Activated gamma-delta T cell (primary cell): ENCODE measurements at regions not wholly inside any gene's neighbourhood (a gene's known extent, or its start where the extent isn't known, plus 50 kb on each side); places are given as distances from the start of the nearest gene placed in this dataset.

Experiments
- DNase-seq: peaks from one replicate; lab custom pipeline; 2025; lab: John Stamatoyannopoulos, UW

- DNase-seq, result no peak
Observed at GRCh38 chr22:49586873-49587272, 240.8 kb downstream of the BRD1 start.

GRCh38 chr22:49586244-49586748 is 241.4 kb downstream of the BRD1 start:
- DNase-seq, result no peak

DNA sequence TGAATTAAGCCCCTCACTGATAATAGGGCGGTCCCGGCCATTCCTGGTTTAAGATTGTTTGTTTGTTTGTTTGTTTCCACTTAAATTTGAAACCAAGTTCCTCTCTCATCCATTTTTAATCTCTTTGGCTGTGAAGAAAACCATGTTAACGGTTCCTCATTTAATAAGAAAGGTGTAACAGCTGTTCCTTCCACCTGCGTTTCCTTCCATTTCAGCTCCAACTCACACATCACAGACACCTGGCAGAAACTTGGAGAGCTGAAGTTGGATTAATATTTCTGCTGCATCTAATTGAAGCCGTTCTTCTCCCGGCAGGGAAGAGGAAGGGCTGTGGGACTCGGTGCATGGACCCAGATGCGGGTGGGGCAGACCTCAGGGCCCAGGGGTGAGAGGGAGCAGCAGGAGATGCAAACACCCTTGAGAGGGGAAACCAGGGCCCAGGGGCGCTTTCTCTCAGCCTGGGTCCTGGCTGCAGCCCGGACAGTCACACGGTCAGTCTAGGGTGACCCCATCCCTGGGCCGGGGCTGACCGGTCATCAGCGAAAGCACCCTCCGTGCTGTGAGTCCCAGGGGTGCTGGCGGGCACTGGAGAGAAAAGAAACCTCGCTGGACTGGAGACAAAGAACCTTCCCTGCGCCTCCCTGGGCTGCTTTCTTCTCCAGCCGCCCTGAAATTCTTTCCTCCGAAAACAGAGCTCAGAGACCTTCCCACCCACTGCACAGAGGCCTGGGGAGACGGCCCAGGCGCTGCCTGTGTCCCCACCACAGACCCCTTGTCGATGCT is 242.0 kb downstream of the BRD1 start:
- DNase-seq, result no peak

DNA sequence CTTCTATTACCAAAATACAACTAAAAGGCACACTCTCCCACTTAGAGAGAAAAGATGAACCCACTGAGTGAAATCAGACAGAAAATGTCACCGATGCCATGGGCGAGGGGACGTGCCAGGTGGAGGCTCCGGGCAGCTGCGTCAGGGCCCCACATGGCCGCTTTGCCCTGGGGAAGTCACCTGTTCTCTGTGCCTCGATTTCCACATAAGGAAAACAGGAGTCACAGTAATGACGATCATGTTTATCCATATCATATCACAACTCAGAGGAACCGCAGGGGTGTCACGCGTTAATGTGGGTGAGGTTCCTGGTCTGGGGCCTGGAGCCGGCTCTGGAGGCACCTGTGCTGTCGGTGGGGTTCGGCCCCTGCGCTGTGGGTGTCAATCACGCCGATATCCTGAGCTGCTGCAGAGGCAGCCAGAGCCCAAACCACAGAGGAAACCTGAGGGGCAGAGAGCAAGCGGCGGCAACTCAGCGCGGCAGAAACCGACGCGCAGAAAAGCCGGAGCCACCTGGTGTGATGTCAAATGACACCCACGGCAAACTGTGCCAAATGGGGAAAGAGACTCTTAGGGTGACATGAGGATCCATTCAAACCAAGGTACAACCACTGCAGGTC is 243.7 kb downstream of the BRD1 start:
- DNase-seq, result no peak

DNA sequence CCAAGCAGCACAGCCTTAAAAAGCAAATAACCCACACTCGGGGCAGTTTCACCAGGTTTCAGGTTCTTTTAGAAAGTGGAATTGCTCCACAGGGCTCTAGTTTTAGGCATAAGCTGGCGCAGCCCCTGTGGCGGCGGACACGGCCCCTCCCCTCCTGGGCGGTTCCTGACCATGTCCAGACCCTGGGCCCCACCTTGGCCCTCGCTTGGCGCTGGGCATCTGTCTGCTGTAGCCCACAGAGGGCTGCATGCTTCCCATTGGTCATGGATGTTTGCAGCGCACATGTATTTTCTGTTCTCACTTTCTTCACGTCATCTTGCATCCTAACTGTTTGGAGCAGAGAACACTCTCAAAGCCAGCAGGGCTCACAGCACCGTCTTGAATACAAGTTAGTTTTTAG is 244.3 kb downstream of the BRD1 start:
- no peak for DNase-seq

- no peak for DNase-seq
Observed at GRCh38 chr22:49582678-49583077, 245.0 kb downstream of the BRD1 start.

GRCh38 chr22:49582181-49582580 is 245.5 kb downstream of the BRD1 start:
- DNase-seq, result no peak

DNA sequence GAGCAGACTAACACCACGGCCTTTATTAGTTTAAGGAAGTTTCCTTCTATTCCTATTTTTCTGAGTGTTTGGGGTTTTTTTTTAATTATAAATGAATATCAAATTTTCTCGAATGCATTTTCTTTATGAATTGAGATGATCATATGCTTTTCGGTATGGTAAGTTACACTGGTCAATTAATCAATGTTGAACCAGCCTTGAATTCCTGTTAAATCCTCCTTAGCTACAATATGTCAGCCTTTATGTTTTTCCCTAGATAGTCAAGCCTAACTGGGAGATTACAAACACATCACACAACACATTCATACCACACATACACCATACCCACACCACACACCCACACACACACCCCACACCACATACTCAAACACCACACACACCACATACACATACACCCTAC is 247.6 kb downstream of the BRD1 start:
- no peak for DNase-seq

GRCh38 chr22:49577168-49578060 is 250.3 kb downstream of the BRD1 start:
- DNase-seq, result no peak

DNA sequence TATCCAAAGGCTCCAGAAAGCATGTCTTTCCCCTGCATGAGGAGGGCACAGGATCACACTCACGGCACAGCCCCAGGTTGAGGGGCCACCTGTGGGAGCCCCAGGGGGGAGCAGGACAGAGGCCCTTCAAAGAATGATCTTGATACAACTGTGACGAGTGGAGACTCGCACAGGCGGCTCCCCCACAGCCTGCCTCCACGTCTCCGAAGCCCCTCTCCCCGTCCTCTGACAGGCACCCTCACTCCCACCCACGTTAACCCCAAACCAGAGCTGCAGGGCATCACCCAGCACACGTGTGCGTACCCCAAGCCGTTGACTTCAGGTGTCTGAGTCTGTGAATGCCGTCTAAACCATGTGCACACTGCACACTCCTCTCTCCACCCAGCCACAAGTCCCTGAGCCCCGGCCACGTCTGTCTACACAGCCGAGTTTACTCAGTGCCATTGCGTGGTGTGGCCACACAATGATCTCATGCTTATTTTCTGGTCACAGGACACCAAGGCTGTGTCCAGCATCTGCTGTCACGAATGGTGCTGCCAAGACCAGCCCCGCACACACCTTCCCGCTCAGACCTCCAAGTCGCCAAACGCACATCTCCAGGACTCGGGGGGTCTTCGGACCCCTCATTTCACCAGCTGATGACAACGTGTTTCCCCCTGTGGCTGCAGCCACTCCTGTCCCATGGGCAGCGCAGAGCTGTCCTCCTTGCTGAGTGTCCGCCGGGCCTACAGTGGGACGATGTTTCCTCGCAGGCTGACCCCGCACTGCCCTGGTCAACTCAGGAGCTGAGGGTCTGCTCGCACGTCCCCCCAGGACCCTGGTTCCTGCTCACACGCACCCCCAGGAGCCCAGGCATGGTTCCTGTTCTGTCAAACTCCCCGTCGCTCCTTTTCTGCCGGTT is 251.2 kb downstream of the BRD1 start:
- no peak for DNase-seq

DNA sequence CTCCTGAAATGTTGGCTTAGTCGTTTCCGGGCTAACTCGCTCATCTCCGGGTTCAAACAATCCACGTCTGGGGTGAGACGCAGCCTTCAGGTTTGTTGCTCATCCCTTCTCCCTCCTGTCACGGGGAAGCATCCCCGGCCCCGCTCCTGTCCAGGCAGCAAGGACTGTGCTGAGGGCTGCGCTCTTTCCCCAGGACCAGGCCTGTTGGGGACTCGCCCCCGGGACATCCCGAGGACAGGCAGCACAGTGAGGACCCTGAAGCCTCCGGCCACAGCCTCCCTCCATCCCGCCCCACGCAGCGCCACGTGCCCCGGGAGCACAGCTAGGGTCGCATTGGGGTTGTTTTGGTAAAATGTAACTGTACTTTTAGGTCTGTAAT is 252.0 kb downstream of the BRD1 start:
- DNase-seq, result no peak

DNA sequence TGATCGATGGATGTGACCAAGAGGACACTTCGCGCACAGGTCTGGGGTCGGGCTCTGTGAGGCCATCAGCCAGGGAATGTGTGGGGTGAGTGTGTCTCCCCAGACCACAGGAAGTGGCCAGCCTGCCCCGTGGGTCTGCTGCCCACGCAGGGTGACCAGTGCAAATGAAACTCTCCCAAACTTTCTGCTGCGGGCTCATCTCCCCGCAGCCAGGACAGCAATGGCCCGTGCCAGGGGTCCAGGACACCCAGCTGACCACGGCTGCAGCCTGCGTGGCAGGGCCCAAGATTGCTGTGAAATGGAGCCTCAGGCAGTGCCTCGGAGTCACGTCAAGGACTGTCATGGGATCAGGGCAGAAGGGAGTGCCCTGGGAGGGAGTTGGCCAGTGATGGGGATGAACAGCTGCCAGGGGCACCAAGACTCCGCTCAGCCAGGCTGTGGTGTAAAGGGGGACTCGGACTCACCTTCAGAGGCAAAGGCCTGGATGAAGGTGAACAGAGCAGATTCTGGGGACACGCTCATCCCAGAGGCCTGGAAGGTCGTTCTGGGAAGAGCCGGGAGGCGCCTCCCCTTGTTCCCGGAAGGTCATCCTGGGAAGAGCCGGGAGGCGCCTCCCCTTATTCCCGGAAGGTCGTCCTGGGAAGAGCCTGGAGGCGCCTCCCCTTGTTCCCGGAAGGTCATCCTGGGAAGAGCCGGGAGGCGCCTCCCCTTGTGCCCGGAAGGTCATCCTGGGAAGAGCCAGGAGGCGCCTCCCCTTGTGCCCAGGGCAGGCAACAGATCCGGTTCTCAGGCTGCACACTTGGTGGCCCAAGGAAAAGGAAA is 252.6 kb downstream of the BRD1 start:
- no peak for DNase-seq

DNA sequence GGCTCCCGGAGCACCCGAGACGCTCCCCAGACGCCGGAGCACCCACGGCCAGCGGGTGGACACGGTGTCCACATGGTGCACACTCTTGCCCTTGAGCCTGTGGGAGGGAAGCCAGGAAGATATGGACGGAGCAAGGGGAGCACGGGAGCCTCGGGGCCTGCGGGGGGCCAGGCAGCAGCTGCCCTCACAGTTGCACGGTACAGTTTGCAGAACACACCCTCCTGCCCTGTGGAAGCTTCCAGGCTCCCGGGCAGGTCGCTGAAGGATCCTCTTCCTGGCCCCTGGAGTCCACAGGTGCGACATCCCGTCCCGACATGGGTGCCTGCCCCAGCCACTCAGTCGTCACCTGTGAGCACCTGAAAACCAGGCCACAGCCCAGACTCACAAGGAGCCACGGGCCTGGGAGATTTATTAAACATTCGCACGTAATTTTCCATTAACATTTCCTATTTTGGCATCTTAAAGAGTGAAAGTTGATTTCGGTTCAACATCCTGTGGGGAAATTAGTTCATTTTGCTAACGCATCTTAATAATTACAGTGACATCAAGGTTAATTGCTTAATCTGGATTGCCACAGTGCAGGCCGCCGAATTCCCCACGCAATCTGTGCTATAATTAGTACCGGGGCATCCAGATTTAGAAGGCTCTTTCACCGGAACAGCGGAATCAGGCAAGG is 253.3 kb downstream of the BRD1 start:
- no peak for DNase-seq

DNA sequence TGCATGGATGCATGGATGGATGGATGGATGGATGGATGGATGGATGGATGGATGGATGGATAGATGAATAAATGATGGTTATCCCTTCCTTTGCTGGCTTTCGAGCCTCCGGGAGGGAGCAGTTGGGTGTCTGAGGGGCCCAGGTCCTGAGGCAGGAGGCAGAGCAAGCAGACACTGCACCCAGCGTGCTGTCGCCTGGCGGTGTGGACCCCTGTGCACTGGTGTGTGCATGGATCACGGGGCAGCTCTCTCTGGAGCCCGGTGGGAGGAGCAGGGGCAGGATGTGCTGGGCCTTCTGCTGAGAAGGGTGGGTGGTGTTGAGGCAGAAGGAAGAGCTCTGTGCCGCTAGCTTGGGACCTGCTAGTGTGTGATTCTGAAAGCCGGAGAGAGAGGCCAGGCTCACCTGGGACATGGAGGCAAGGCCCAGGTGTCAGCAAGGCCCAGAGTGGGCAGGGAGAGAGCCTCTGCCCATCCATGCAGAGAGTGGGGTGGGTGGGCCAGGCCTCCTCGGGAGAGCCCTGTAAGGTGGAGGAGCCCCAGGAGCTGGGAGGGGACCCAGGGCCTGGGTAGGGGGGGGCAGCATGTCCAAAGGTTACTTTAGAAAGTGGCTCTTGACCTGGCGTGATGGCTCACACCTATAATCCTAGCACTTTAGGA is 254.4 kb downstream of the BRD1 start:
- DNase-seq, result no peak

DNA sequence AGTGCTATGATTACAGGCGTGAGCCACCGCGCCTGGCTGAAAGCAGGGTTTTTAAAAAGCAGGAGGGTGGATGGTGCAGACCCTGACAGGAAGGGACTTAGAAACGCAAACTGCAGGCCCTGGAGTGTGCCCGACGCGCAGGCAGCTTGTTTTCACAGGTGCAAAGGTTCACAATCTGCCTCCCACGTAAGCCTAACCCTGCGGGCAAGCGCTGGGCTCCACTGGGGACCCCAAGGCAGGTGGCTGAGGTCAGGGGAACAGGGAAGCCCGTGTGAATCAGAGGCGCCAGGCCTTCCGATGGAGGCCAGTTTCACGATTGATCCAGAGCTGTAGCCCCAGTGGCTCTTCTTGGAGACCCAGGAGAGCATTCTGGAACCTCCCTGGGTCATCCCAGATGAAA is 256.3 kb downstream of the BRD1 start:
- no peak for DNase-seq

DNA sequence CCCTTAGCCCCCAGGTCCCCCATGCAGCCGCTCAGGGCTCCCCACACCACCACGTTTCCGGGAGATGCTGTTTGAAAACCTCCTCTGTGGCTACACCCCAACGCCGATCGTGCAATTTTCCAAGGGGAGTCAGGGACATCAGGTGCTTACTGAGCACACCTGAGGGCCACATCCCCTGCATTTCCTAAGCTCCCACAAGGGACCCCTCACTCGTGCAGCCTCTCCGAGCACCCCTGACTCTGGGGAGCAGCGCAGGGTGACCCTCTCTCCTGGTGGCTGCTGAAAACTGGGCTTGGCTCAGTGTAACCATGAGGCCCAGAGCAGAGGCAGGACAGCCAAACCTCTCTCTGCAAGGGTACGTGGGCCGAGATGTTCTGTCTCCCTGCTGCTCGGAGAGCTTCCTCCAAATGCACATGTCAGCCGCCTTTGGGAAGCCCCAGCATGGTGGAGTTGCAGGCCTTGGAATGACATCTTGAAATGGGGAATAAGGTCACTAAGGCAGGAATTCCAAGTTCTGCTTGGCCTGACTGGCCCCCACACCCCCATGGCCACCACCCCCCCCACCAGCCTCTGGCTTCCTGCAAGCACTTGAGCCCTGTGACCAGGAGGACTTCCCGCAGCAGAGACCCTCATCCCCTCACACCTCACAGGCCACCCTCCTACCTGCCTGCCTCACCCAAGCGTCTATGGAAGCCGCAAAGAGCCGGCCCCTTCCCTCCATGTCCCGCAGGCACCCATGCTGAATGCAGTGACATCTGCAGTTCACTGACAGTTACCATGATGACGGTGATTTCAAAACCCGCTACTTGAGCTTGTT is 257.4 kb downstream of the BRD1 start:
- DNase-seq, result no peak

GRCh38 chr22:49569286-49570031 is 258.2 kb downstream of the BRD1 start:
- no peak for DNase-seq

- DNase-seq, result no peak
Observed at GRCh38 chr22:49568751-49569285, 258.9 kb downstream of the BRD1 start.
